Left renal pelvis (tissue), 4 donors: ENCODE measurements at regions not wholly inside any gene's neighbourhood (a gene's known extent, or its start where the extent isn't known, plus 50 kb on each side); places are given as distances from the start of the nearest gene placed in this dataset.
"Not testable (repeated sequence)": the region's sequence is repeated elsewhere in the genome, so short reads cannot be mapped to it uniquely, and the experiment has no call there.

Experiments
- DNase-seq, 4 donors: peaks; one replicate each; pipeline ENCODE4 v3.0.0-alpha.2; 2013; ENCODE audit warnings: low read depth in 4 of 4, low spot score in 3 of 4

DNA sequence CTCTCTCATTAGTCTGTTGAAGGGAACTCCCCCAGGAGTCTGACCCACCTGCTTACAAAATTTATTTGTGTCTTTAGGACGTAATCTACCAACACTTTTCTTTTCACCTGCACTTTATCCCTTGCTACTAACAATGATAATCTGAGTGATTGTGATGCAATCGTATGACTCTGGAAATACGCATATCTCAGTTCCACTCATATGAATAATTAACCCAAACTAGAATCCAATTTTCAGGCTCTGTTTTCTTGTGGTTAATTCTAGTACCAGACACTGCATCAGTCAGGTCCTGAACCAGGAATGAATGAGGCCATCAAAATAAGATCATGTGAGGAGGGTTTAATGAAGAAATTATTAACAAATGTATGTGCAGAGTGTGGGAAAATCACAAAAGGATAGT, 158.4 kb upstream of the SRD5A2 start:
- no peak for DNase-seq

DNA sequence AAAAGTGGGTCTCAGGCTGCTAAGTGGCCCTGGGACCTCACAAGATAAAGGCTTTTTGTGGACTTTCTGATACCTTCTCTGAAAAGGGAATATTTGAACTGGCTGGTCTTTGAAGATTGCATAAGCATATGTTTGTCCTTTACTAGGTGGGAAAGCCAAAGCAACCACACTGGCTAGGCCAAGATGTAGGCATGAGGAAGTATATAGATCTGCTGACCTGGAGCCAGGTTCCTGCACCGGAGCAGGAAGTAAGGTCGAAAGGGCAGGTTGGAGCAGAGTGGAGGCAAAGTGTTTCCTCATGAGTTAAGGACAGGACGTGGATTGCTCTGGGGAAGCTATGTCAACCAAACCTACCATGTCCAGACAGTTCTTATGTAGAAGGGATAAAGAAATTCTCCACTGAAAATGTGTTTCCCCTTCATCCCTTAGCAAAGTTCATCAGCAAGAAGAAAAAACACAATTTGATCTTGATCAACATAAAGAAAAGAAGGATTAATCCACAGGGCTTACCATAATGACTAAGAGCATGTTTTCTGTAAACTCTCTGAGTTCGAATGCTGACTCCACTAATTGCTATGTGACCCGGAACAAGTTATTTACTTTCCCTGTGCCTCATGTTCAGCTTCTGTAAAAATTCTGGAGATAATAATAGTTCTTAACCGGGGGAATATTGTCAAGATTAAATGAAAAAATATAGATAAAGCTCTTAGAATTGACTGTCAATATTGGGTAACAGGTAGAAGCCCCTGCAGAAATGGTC, 156.1 kb upstream of the SRD5A2 start:
- DNase-seq = no peak

DNA sequence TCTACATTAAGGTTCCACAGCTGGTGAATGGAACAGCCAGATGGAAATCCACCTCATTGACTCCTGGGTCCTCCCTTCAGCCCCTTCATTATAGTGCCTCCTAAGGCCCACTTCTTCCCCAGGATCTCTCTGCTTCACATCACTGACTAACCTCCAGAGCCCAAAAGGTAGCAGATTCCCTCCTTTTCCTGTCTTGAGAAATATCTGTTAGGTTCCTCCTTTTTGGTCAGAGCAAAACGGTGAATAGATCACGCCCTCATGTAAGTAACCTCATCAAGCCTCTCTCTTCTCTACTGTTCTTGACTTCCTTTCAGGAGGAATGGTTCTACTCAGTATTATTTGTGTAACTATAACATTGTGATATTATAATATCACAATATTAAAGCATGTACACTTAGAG, 155.0 kb upstream of the SRD5A2 start:
- no peak for DNase-seq

DNA sequence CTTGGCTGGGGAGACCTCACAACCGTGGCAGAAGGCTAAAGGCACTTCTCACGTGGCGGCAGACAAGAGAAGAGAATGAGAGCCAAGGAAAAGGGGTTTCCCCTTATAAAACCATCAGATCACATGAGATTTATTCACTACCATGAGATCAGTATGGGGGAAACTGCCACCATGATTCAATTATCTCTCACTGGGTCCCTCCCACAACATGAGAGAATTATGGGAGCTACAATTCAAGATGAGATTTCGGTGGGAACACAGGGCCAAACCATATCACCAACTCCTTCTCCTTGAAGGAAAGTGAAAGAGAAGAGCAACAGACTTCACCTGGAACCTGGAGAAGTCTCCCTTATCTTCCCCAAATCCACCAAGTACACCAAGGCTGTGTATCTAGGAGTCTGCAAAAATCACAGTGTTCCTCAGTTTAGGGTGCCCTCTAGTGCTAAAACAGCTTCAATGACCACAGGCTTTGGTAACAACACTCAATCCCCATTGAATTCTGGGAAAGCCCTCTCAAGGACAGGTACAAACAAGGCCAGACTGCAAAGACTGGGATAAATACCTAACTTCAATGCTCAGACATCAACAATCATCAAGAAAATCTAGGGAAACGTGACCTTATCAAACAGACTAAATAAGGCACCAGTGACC, 148.8 kb upstream of the SRD5A2 start:
- DNase-seq = no peak

DNA sequence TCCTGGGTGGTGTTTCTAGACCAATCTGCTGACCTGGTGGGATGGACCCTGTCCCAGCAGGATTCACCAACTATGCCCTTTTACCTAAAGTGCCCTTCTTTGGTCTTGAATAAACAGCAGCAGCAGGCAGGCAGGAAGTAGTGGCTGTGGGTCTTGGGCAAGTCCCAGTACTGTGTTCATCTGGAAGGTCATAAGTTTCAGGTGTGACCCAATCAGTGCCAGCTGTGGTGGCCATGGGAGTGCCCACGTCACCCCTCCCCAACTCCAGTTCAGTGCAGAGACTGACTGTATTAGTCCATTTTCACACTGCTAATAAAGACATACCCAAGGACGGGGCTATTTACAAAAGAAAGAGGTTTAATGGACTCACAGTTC, 148.3 kb upstream of the SRD5A2 start:
- DNase-seq = no peak

DNA sequence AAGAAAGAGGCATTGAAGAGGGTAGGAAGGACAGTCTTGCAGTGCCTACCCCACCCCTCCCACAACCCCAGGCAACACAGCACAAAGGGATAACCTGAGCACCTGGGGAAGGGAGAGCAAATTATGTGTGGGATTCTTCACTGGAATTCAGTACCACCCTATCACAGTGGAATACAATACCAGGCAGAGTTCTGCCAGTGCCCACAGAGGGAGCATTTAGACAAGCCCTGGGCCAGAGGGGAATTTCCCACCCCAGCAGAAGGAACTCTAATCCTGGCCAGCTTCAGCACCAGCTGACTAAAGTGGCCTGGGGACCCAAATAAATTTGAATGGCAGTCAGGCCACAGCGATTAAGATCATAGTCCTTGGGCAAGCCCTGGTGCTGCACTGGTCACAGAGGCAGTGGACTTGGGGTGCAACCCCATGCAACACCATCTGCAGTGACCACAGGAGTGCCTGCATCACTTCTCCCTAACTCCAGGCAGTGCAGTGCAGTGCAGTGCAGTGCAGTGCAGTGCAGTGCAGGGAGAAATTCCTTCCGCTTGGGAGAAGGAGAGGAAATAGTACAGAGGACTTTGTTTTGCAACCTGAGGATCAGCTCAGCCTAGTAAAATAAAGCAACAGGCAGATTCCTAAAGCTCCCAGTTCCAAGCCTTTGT, 147.8 kb upstream of the SRD5A2 start:
- DNase-seq = no peak

DNA sequence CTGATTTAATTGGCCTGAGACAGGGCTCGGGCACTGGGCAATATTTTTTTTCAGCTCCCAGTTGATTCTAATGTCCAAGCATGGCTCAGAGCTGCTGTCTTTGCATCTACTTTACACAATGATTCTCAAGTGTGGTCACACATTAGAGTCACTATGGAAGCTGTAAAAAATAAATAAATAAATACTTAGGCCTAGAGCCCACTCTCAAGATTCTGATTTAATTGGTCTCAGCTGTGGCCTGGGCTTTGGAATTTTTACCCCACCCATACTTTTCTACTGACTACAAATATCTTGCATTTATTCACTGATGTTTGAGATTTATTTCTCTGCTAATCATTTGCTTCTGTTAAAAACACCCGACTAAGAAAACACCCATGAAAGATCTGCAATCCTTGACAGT, 145.7 kb upstream of the SRD5A2 start:
- no peak for DNase-seq

- no peak for DNase-seq
These were observed 144.7 kb upstream of the SRD5A2 start for GRCh38 chr2:31725444-31725843.

GRCh38 chr2:31711737-31712136, 131.0 kb upstream of the SRD5A2 start:
- no peak for DNase-seq

GRCh38 chr2:31710121-31710520, 129.4 kb upstream of the SRD5A2 start:
- DNase-seq = no peak

- no peak for DNase-seq
These were observed 127.3 kb upstream of the SRD5A2 start for GRCh38 chr2:31707992-31708391.

- no peak for DNase-seq
These were observed 123.9 kb upstream of the SRD5A2 start for GRCh38 chr2:31704561-31705212.

GRCh38 chr2:31703253-31703652, 122.5 kb upstream of the SRD5A2 start:
- no peak for DNase-seq

- no peak for DNase-seq
These were observed 118.0 kb upstream of the SRD5A2 start for GRCh38 chr2:31698722-31699121.

- DNase-seq = no peak
These were observed 115.3 kb upstream of the SRD5A2 start for GRCh38 chr2:31696068-31696467.

- no peak for DNase-seq
These were observed 113.7 kb upstream of the SRD5A2 start for GRCh38 chr2:31694444-31694843.

DNA sequence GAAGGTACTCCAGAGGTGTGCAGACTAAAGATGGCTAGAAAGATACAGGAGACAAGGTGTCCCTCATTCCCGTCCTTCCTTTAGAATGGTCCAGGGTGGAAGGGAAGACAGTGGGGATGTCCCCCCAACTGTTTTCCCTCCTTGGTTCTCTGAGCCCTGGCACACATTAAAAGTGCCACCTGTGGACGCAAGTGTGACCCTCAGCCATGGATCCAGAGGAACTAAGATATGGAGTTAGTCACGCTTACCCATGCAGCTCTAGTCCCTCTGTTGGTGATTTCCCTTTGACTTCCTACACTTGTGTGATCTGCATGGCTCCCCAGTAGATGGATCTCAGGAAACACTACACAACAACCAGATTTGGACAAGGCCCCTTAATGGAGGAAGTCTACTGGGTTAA, 113.1 kb upstream of the SRD5A2 start:
- no peak for DNase-seq

- DNase-seq = no peak
These were observed 107.5 kb upstream of the SRD5A2 start for GRCh38 chr2:31688282-31688681.

GRCh38 chr2:31683506-31683905, 102.8 kb upstream of the SRD5A2 start:
- DNase-seq = not testable (repeated sequence)

GRCh38 chr2:31675485-31675901, 94.8 kb upstream of the SRD5A2 start:
- no peak for DNase-seq

- no peak for DNase-seq
These were observed 93.7 kb upstream of the SRD5A2 start for GRCh38 chr2:31674446-31674845.

DNA sequence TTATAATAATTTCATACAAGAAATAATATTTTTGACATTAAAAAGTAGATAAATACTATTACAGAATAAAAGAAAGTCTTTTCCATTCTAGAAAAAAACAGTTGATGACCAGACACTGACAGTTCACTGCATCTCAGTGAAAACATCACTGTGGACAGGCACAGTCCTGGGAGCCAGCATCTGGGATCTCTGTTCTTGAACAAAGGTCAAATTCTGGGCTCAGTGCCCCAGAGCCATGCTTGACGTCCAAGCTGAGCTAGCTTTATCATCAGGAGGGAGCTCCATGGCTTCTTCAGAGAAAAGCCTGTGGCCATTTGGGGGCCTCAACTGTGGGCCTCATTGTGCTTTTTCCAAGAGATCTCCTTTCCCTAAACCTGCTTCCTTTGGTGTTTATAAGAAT, 86.1 kb upstream of the SRD5A2 start:
- no peak for DNase-seq
